ENCODE measurements at regions not wholly inside any gene's neighbourhood (a gene's known extent, or its start where the extent isn't known, plus 50 kb on each side); places are given as distances from the start of the nearest gene placed in this dataset.

DNA sequence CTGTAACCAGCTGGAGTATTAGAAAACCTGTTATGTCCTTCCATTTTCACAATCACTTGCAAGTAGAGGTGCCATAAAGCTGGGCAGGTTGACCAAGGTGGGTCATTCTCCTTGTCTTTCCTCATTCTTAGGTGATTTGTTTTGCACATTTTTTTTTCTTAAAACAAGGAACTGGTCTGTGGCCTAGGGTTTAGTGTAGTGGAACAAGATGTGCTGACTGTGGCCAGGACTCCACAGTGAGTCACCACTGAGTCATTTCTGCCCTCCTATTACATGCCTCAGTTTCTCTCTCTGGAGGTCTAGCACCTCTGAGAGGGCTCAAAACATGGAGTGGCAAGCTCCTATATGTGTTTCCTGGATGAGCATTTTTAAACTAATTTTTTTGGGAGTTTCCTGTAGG lies 355.9 kb downstream of the GPM6A start:
- TF ChIP-seq MAX (IDR thresholded peaks at IDR 0.05) (no peak), FOSL1 (IDR thresholded peaks at IDR 0.05; ENCODE audit: low read depth) (no peak), SRF (IDR thresholded peaks at IDR 0.05; ENCODE audit: low read depth) (no peak), EZH2phosphoT487 (IDR thresholded peaks at IDR 0.05; ENCODE audit: borderline replicate concordance) (no peak), ELF1 (IDR thresholded peaks at IDR 0.05; ENCODE audit: borderline replicate concordance, low read depth) (no peak), ZNF274 (IDR thresholded peaks at IDR 0.05; ENCODE audit: low read depth, low read length) (no peak), POLR2AphosphoS5 (IDR thresholded peaks at IDR 0.05; ENCODE audit: low read depth, low read length) (no peak), EGR1 (IDR thresholded peaks at IDR 0.05; ENCODE audit: low read depth) (no peak), JUND (IDR thresholded peaks at IDR 0.05) (no peak), SIN3A (IDR thresholded peaks at IDR 0.05; ENCODE audit: low read depth) (no peak)
- H3K79me2 ChIP-seq (ENCODE audit: insufficient read depth, low read length): no peaks in the 10 kb centered on the region
- H3K4me2 ChIP-seq (ENCODE audit: low read length): no peak overlapping the region
- ChIA-PET CTCF (no interaction called here), POLR2A (no interaction called here), RAD21 (ENCODE audit: low non-redundant PET in 1 of 2, low total read pairs in 2 of 2, uncharacterized antibody in 2 of 2, unreplicated experiment in 2 of 2) (no interaction called here)
- no peaks in the 10 kb centered on the region for H3K36me3 ChIP-seq (ENCODE audit: control insufficient read depth in 1 of 2, insufficient read depth in 2 of 2, low read length in 2 of 2)
- no peak overlapping the region for H3K27ac ChIP-seq (ENCODE audit: low read depth, low read length)
- intact Hi-C loops (cut with micrococcal nuclease): no loop called here
- H4K20me1 ChIP-seq (ENCODE audit: insufficient read depth): no peaks in the 10 kb centered on the region
- ATAC-seq (no peak), DNase-seq (ENCODE audit: low read depth, low spot score) (no peak)
- no peaks in the 10 kb centered on the region for H3K9me2 ChIP-seq (ENCODE audit: insufficient read depth)
- no peak overlapping the region for H3K4me3 ChIP-seq (replicated peaks in 1 of 2; ENCODE audit: low read depth in 1 of 2, low read length in 2 of 2)
- H3K27me3 ChIP-seq (ENCODE audit: insufficient read depth, low read length): no peaks in the 10 kb centered on the region
- BruUV-seq (replicated peaks): no TSS peak
- no peak overlapping the region for H3K9ac ChIP-seq (ENCODE audit: low read length)
- no peaks in the 10 kb centered on the region for H3K4me1 ChIP-seq (ENCODE audit: control insufficient read depth in 1 of 2, insufficient read depth in 2 of 2, low read length in 2 of 2)
- H2AFZ ChIP-seq (ENCODE audit: low read depth, low read length, poor library complexity, severe bottlenecking): no peak overlapping the region
- H3K9me3 ChIP-seq (ENCODE audit: control insufficient read depth in 1 of 2, insufficient read depth in 1 of 2, low read depth in 1 of 2, low read length in 2 of 2): no peaks in the 10 kb centered on the region

DNA sequence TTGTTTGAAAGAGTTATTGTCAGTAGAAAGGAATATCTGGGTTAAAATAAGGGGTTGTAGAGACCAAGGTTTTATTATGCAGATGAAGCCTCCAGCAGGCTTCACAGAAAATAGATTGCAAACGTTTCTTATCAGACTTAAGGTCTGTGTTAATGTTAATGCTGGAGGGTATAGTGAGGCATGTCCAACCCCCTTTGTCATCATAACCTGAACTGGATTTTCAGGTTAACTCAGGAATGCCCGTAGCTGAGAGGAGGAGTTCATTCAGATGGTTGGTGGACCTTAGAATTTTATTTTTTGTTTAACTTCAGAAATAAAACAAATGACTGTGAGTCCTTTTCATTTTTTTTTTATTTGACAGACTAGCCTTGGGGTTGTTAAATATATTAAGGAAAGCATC lies 354.1 kb downstream of the GPM6A start:
- DNase-seq (ENCODE audit: low read depth, low spot score): no peak
- BruUV-seq (replicated peaks): no TSS peak
- ATAC-seq: no peak
- POLR2A ChIA-PET: no interaction called here
- Histone ChIP-seq H3K79me2 (ENCODE audit: insufficient read depth, low read length) (no peaks in the 10 kb centered on the region), H3K9ac (ENCODE audit: low read length) (no peak overlapping the region), H3K4me3 (replicated peaks in 1 of 2; ENCODE audit: low read depth in 1 of 2, low read length in 2 of 2) (no peak overlapping the region), H3K36me3 (ENCODE audit: control insufficient read depth in 1 of 2, insufficient read depth in 2 of 2, low read length in 2 of 2) (no peaks in the 10 kb centered on the region), H3K4me1 (ENCODE audit: control insufficient read depth in 1 of 2, insufficient read depth in 2 of 2, low read length in 2 of 2) (no peaks in the 10 kb centered on the region), H3K27ac (ENCODE audit: low read depth, low read length) (no peak overlapping the region), H3K9me3 (ENCODE audit: control insufficient read depth in 1 of 2, insufficient read depth in 1 of 2, low read depth in 1 of 2, low read length in 2 of 2) (no peaks in the 10 kb centered on the region), H3K4me2 (ENCODE audit: low read length) (no peak overlapping the region), H3K27me3 (ENCODE audit: insufficient read depth, low read length) (no peaks in the 10 kb centered on the region), H2AFZ (ENCODE audit: low read depth, low read length, poor library complexity, severe bottlenecking) (no peak overlapping the region), H4K20me1 (ENCODE audit: insufficient read depth) (no peaks in the 10 kb centered on the region), H3K9me2 (ENCODE audit: insufficient read depth) (no peaks in the 10 kb centered on the region)
- CTCF ChIA-PET: no interaction called here
- TF ChIP-seq TCF7L2 (IDR thresholded peaks at IDR 0.05; ENCODE audit: borderline replicate concordance, extremely low read depth, insufficient read depth, insufficient read length) (no peak), SIN3A (IDR thresholded peaks at IDR 0.05; ENCODE audit: low read depth) (no peak), CEBPB (IDR thresholded peaks at IDR 0.05; ENCODE audit: low read depth) (no peak), YY1 (IDR thresholded peaks at IDR 0.05; ENCODE audit: extremely low read depth, insufficient replicate concordance, low read depth, low read length) (no peak), POLR2A (IDR thresholded peaks at IDR 0.05; ENCODE audit: borderline replicate concordance, extremely low read depth, insufficient read depth, insufficient read length) (no peak), SRF (IDR thresholded peaks at IDR 0.05; ENCODE audit: low read depth) (no peak), ZNF274 (IDR thresholded peaks at IDR 0.05; ENCODE audit: low read depth, low read length) (no peak), ZFX (IDR thresholded peaks at IDR 0.05) (no peak), EGR1 (IDR thresholded peaks at IDR 0.05; ENCODE audit: low read depth) (no peak), SP1 (IDR thresholded peaks at IDR 0.05; ENCODE audit: low read depth) (no peak), POLR2AphosphoS5 (IDR thresholded peaks at IDR 0.05; ENCODE audit: low read depth, low read length) (no peak), FOSL1 (IDR thresholded peaks at IDR 0.05; ENCODE audit: low read depth) (no peak), RAD21 (IDR thresholded peaks at IDR 0.05; ENCODE audit: low read depth) (no peak), JUND (IDR thresholded peaks at IDR 0.05) (no peak), EZH2phosphoT487 (IDR thresholded peaks at IDR 0.05; ENCODE audit: borderline replicate concordance) (no peak)
- TF ChIP-seq, protein P1, sequence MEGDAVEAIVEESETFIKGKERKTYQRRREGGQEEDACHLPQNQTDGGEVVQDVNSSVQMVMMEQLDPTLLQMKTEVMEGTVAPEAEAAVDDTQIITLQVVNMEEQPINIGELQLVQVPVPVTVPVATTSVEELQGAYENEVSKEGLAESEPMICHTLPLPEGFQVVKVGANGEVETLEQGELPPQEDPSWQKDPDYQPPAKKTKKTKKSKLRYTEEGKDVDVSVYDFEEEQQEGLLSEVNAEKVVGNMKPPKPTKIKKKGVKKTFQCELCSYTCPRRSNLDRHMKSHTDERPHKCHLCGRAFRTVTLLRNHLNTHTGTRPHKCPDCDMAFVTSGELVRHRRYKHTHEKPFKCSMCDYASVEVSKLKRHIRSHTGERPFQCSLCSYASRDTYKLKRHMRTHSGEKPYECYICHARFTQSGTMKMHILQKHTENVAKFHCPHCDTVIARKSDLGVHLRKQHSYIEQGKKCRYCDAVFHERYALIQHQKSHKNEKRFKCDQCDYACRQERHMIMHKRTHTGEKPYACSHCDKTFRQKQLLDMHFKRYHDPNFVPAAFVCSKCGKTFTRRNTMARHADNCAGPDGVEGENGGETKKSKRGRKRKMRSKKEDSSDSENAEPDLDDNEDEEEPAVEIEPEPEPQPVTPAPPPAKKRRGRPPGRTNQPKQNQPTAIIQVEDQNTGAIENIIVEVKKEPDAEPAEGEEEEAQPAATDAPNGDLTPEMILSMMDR (IDR thresholded peaks at IDR 0.05 in 2 of 3, conservative IDR thresholded peaks at IDR 0.05 in 1 of 3; ENCODE audit: borderline replicate concordance in 1 of 3, insufficient read depth in 1 of 3, low read depth in 2 of 3, low read length in 2 of 3): no peak
- TF ChIP-seq, protein P2, sequence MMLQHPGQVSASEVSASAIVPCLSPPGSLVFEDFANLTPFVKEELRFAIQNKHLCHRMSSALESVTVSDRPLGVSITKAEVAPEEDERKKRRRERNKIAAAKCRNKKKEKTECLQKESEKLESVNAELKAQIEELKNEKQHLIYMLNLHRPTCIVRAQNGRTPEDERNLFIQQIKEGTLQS (IDR thresholded peaks at IDR 0.05): no peak
- RAD21 ChIA-PET (ENCODE audit: low non-redundant PET in 1 of 2, low total read pairs in 2 of 2, uncharacterized antibody in 2 of 2, unreplicated experiment in 2 of 2): no interaction called here
- intact Hi-C loops (cut with micrococcal nuclease): no loop called here
